22Rv1 (cell line): ENCODE measurements at regions not wholly inside any gene's neighbourhood (a gene's known extent, or its start where the extent isn't known, plus 50 kb on each side); places are given as distances from the start of the nearest gene placed in this dataset.

ENCODE experiments used
- H3K27ac ChIP-seq: fragments of 450-650 bp; 2 replicates; pipeline ENCODE4 v1.5.1; 2017
- ZFX ChIP-seq: fragments of 450-650 bp; IDR thresholded peaks from 2 replicates; pipeline ENCODE4 v1.6.1; 2017; ENCODE audit warnings: antibody characterized with exemption, borderline replicate concordance
- TF ChIP-seq, protein P1 (sequence below): fragments of 450-650 bp; IDR thresholded peaks from 2 replicates; pipeline ENCODE4 v1.5.1; 2017; ENCODE audit warnings: mild to moderate bottlenecking

GRCh38 chr3:67083277-67083676 is 85.2 kb downstream of the KBTBD8 start:
- TF ChIP-seq, protein P1, sequence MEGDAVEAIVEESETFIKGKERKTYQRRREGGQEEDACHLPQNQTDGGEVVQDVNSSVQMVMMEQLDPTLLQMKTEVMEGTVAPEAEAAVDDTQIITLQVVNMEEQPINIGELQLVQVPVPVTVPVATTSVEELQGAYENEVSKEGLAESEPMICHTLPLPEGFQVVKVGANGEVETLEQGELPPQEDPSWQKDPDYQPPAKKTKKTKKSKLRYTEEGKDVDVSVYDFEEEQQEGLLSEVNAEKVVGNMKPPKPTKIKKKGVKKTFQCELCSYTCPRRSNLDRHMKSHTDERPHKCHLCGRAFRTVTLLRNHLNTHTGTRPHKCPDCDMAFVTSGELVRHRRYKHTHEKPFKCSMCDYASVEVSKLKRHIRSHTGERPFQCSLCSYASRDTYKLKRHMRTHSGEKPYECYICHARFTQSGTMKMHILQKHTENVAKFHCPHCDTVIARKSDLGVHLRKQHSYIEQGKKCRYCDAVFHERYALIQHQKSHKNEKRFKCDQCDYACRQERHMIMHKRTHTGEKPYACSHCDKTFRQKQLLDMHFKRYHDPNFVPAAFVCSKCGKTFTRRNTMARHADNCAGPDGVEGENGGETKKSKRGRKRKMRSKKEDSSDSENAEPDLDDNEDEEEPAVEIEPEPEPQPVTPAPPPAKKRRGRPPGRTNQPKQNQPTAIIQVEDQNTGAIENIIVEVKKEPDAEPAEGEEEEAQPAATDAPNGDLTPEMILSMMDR, result no peak
- TF ChIP-seq ZFX, result no peak
- H3K27ac ChIP-seq, result no peak overlapping the region

DNA sequence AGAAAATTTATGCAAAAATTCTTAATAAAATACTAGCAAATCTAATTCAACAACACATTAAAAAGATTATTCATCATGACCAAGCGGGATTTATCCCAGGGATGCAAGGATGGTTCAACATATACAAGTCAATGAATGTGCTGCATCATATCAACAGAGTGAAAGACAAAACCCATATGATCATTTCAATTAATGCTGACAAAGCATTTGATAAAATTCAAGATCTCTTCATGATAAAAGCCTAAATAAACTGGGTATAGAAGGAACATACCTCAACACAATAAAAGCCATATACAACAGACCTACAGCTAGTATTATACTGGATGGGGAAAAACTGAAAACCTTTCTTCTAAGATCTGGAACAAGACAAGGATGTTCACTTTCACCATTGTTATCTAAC is 89.7 kb downstream of the KBTBD8 start:
- no peak overlapping the region for H3K27ac ChIP-seq
- no peak for TF ChIP-seq ZFX
- TF ChIP-seq, protein P1, result no peak

- TF ChIP-seq, protein P1, result no peak
- no peak for TF ChIP-seq ZFX
- H3K27ac ChIP-seq, result no peak overlapping the region
Measured at GRCh38 chr3:67090474-67090873, 92.4 kb downstream of the KBTBD8 start.

- H3K27ac ChIP-seq, result no peak overlapping the region
- TF ChIP-seq ZFX, result no peak
- TF ChIP-seq, protein P1, result no peak
Measured at GRCh38 chr3:67093305-67093704, 95.2 kb downstream of the KBTBD8 start.

DNA sequence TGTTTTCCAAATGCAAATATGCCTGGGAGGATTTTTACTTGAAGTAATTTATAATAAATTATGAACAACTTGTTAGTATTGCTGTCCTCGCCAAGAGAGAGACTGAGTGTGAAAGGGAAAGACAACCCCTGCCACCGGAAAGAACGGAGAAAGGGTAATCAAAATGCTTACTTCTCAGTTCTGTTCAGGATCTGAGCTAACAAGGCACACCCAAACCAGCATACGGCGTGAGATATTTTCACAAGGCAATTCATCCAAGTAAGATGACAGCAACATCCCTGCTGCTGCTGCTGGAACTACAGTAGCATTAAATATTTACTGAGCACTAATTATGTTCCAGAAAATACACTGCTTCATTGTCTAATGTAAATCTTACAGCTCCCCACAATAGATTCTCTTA is 96.1 kb downstream of the KBTBD8 start:
- TF ChIP-seq, protein P1, result no peak
- TF ChIP-seq ZFX, result no peak
- H3K27ac ChIP-seq, result no peak overlapping the region

- no peak overlapping the region for H3K27ac ChIP-seq
- TF ChIP-seq ZFX, result no peak
- TF ChIP-seq, protein P1, result no peak
Measured at GRCh38 chr3:67094774-67095173, 96.7 kb downstream of the KBTBD8 start.

GRCh38 chr3:67104388-67104787 is 106.3 kb downstream of the KBTBD8 start:
- no peak overlapping the region for H3K27ac ChIP-seq
- TF ChIP-seq ZFX, result no peak
- TF ChIP-seq, protein P1, result no peak
